Stomach (tissue), 4 donors: ENCODE measurements at regions not wholly inside any gene's neighbourhood (a gene's known extent, or its start where the extent isn't known, plus 50 kb on each side); places are given as distances from the start of the nearest gene placed in this dataset.
"Not testable (repeated sequence)": the region's sequence is repeated elsewhere in the genome, so short reads cannot be mapped to it uniquely, and the experiment has no call there.

ENCODE experiments used
- CTCF ChIP-seq, 7 experiments: fragments of 450-650 bp in 4 of 7; fragments of 200-600 bp in 3 of 7; sonication (generic) in 3 of 7; IDR thresholded peaks; one replicate each; pipeline ENCODE4 v1.5.1; 2016 to 2019; ENCODE audit warnings: antibody characterized with exemption in 7 of 7, control low read depth in 2 of 7, mild to moderate bottlenecking in 1 of 7
- EP300 ChIP-seq: sonication (generic); formaldehyde crosslinking; IDR thresholded peaks from one replicate; pipeline ENCODE4 v1.6.1; 2017; ENCODE audit warnings: antibody characterized with exemption
- POLR2A ChIP-seq, 4 donors: fragments of 450-650 bp; IDR thresholded peaks; one replicate each; pipeline ENCODE4 v1.6.1; 2016; ENCODE audit warnings: antibody characterized with exemption in 4 of 4, control low read depth in 2 of 4, mild to moderate bottlenecking in 1 of 4, moderate library complexity in 1 of 4
- POLR2AphosphoS5 ChIP-seq, 3 donors: sonication (generic); formaldehyde crosslinking; IDR thresholded peaks; one replicate each; pipeline ENCODE4 v1.6.1; 2016; ENCODE audit warnings: antibody characterized with exemption in 3 of 3

GRCh38 chr16:22585431-22585830 is 74.7 kb downstream of the NPIPB5 start:
- TF ChIP-seq POLR2A (IDR thresholded peaks at IDR 0.05); EP300; CTCF (IDR thresholded peaks at IDR 0.05); POLR2AphosphoS5 (IDR thresholded peaks at IDR 0.05): not testable (repeated sequence)
